HPDE6-E6E7 (cell line): ENCODE measurements at regions not wholly inside any gene's neighbourhood (a gene's known extent, or its start where the extent isn't known, plus 50 kb on each side); places are given as distances from the start of the nearest gene placed in this dataset.

ENCODE experiments used
- DNase-seq: peaks from one replicate; pipeline ENCODE4 v3.0.0; 2011; ENCODE audit warnings: missing footprints; ENCODE audit errors: extremely low spot score

DNA sequence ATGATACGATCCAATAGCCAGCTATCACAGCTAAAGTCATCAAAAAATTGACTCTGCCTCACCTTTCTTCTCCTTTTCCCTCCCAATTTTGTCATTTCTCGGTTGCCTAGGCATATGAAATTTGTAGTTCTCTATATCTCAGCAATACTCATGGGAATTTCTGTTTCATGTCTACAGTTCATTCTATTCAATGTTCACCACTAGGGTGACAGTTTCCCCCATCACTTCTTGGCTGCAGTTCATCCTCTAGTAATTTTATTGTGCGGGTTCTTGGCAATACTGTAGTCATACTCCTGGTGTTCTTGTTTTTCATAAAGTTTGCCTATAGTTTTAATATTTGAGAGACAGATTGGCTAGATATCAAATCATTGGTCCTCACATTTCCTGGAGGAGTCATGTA, 872.2 kb upstream of the ID2 start:
- no peak for DNase-seq

DNA sequence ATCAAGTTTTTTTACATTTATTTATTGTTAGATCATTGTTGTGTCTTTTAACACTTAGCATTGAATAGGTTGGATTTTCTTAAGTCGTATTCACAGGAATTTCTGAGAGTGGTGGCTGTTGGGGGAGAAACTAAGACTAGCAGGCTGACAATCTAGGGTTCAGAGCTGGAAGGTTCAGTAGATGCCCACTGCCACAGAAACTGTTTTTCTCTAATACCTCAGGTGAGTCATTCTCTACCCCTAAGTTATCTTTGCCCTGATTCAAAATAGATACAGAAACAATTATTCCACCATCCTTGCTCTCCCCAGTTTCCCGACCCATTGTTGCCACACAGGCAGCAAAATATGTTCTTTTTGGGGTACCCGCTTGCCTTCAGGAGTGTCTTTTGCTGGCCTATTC, 870.8 kb upstream of the ID2 start:
- DNase-seq: no peak

DNA sequence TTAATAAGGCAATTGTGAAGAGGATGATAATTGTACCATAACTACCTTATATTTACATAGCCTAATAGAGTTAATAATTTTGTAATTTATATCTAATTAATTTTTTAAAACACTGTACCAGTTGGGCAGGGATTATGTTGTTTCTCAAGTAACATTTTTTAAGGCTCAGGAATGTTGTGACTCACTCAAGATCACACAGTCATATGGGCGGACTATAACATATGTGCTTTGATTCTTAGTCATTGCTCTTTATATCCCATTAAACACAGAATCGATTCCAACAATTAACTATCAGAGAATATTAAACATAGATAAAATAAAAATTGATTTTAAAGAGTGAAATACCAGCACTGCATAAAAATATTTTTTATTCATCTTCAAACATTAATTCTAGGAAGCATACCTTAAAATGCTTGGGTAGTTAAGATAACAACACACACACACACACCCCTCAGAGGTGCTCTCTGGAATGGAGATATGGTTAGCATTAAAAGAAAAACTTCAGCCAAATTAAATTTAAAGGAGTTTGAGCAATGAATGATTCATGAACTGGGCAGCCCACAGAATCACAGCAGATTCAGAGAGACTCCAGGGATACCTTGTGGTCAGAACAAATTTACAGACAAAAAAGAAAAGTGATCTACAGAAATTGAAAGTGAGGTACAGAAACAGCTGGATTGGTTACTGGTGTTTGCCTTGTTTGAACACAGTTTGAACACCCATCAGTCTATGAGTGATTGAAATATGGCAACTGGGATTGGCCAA, 869.4 kb upstream of the ID2 start:
- peak; percentile 16 for DNase-seq

DNA sequence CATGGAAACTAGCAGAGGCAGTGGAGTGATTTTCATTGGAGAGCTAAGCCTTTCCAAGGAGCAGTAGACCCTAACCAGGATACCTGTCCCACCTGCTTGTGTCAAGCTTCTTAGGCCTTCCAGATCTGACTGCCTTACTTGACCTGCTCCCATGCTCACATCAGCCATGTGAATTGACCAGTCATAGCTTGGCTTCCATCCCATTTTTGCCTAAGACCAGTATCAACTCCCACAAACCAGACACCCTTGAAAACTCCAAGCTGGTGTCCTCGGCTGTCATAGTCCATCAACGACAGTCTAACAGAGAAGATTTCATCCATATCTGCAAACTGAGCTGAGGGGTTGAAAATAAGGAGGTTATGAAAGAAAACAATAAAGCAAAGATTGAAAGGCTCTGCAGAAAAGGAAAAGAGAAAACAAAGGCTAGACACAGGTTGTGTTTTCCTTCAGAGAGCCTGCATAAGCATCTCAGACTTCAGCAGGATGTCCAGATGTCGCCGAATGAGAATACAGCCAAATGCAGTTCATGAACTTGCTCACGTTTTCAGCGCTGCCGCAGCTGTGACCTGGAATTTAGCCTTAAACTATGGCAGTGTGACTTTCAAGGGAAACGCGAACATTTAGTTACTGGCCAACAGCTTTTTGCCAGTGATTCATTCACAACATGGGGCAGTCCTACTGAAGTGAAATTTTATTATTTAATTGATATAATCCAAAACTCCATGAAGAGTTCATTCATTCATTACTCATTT, 868.1 kb upstream of the ID2 start:
- no peak for DNase-seq

DNA sequence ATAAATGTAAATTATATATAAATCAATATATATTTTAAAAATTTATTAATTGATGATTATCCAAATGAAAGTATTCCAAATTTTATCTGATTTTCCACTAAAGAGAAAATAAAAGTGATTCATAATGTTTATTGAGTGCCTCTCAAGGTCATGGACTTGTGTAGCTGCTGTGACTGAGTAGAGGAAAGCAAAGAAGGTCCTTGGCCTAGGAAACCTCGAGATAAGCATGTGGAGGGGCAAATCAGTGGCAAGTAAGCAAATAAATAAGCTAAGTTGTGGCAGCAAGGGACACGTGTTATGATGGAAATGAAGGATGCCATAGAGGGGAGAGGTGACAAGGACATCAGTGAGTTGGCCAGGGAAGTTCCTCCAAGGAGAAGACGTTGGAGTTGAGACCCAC, 866.1 kb upstream of the ID2 start:
- no peak for DNase-seq

DNA sequence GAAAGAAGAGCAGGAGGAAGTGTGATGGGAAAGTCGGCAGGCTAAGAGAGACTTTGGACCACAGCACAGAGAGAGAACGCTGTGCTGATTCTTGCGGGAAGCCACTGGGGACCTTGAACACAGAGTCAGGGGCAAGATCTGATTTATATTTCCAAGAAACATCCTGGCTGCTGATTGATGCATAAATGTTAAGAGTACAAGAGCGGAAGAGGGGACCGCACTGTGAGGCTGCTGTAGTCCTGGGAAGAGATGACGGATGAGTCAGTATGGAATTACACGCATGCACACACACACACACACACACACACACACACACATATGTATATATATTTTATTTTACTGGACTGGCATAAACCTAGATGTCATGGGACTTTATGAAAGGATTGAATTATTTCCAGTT, 865.6 kb upstream of the ID2 start:
- DNase-seq: no peak

DNA sequence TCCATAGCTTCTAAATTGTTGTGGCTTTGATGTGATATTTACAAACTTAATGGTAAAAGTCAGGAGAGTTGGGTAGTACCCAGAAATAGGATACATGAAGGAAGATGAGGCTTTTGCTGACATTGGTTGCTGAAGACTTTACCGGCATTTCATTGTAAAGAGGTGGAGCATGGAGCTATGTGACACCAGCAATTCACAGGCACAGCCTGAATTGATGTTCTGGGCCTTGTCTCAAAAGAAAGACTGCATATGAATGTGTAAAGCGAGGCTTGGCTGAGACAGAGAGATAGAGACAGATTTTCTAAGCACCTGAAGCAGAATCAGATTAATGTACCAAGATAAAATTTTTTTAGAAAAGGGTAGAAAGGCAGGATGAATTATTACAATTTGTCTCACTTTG, 864.9 kb upstream of the ID2 start:
- no peak for DNase-seq

DNA sequence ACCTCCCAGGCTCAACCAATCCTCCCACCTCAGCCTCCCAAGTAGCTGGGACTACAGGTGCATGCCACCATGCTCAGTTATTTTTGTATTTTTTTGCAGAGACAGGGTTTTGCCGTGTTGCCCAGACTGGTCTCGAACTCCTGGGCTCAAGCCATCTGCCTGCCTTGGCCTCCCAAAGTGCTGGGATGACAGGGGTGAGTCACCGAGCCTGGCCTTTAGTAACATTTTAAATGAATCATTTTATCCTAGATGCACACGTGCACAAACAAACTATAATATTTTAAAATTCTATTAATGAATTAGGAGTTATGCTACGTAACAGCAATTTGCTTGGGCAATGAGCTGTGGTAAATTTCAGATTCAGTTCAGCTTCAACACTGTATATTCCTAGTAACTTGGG, 862.5 kb upstream of the ID2 start:
- no peak for DNase-seq

DNA sequence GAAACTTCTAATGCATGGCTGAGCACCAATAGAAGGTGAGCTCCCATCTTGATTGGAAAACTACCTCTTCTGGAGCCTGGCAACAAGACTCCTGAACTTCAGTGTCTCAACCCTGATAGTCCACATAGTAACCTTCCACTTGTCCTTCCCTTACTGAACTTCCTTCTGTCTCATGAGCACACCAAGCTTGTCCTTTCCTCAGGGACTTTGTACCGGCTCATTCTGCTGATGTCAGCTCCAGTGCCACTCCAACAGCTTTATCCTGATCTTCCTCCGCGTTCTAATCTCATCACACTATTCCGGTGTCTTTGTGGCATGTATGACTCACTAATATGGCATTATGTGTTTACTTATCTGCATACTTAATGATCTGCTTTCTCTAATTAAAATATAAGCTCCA, 862.0 kb upstream of the ID2 start:
- no peak for DNase-seq

DNA sequence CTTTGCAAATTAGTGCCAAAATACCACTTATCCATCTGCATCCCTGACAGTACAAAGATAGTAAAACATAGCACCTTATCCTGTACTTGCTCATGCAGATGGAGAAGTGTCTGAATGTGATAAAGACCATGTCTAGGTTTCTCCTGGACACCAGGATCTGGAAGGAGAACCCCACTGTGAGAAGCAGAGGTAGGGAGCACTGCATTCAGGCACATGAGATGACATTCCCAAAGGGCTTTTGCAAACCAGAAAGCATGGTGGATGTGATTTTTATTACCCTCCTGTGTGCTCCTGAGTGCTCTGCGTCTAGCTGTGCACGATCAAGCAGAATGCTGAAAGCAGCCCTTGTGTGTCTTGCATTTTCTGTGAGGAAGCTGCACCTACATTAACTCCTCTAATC, 857.6 kb upstream of the ID2 start:
- DNase-seq: no peak

DNA sequence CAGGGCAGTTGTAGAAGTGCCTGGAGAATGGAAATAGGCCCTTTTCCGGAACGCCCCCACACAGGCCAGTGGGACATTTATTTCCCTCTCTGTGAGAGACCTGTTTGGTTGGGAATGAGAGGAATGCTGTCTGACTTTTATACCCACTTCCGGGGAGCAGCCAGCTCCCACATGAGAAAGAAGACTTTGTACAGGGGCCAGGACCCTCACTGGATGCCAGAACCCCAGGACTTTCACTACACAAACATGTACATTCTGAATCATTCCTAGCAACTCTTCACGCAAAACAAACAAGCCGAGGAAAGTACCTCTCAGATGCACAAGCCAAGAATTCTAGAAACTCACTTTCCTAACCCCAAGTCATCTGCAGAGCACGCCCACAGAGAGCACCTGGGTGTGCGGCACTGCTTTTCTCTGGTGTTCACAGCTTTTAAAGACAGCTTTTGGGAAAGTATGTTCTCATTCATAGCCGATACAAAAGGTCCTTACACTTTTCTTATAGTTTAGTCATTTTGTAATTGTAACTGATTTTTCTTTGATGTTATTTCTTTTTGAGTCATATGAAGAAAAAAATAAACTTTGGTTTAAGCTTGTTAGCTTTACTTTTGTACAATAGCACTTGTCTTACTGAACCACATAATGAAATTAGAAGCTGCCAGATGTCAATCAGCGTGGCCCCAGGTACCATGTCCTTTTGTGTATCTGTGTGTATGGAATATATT, 856.1 kb upstream of the ID2 start:
- peak; percentile 28 for DNase-seq

DNA sequence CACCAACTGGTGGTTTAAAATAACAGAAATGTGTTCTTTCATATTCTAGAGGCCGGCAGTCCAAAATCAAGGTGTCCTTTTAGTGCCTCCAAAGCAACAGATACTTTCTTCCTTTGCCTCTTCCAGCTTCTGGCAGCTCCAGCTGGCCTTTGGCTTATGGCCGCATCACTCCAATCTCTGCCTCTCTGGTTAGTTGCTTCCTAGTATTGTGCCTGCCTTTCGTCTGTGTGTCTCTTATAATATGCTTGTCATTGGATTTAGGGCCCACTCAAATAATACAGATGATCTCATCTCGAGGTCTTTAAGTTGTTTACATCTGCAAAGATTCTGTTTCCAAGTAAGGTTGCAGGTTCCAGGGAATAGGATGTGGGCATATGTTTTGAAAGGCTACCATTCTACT, 855.2 kb upstream of the ID2 start:
- DNase-seq: no peak

DNA sequence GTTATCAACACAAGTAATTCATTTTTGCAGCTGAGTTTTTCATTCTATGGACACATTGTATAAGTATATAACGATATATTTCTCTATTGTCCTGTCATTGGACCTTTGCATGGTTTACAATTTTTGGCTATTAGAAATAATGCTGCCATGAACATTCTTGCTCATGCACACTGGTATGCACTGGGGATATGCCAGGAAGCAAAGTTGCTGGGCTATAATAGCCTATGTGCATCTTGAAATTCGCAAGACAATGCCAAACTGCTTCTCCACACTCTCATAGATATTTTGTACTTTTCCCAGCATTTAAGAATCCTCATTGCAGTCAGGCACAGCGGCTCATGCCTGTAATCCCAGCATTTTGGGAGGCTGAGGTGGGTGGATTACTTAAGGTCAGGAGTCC, 852.6 kb upstream of the ID2 start:
- no peak for DNase-seq

DNA sequence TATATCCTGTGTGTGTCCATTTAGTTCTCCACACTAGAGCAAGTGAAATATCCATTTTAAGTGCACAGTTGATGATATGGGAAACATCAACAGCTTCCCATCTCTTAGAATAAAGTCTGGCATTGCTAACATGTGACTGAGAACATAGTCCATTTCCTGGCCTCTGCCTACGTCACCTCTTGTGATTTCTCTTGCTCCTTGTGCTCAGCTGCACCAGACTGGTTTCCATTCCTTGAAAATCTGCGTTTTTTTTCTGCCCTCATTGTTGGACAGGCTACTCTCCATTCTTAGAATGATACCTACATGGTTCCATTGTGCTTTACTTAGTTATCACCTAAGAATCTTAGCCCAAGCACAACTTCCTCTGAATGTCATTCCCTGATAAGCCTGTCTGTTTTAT, 851.2 kb upstream of the ID2 start:
- no peak for DNase-seq

DNA sequence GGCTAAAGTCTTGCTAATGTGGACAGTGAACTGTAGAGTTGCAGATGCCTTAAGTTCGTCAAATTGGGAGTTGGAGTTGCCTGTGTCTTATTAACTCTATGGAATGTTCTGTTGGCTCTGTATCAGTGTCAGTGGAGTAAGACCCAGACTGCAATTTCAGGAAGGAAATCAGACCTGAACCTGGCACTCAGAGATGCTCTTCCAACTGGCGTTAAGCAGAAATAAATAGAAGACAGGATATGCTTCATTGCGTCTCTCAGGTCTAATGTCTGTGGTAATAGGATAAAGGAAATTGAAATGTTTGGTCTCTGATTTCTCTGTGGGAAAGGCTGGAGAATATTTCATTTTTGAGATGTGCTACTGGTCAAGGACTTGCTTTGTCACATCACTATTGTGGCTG, 846.7 kb upstream of the ID2 start:
- no peak for DNase-seq

DNA sequence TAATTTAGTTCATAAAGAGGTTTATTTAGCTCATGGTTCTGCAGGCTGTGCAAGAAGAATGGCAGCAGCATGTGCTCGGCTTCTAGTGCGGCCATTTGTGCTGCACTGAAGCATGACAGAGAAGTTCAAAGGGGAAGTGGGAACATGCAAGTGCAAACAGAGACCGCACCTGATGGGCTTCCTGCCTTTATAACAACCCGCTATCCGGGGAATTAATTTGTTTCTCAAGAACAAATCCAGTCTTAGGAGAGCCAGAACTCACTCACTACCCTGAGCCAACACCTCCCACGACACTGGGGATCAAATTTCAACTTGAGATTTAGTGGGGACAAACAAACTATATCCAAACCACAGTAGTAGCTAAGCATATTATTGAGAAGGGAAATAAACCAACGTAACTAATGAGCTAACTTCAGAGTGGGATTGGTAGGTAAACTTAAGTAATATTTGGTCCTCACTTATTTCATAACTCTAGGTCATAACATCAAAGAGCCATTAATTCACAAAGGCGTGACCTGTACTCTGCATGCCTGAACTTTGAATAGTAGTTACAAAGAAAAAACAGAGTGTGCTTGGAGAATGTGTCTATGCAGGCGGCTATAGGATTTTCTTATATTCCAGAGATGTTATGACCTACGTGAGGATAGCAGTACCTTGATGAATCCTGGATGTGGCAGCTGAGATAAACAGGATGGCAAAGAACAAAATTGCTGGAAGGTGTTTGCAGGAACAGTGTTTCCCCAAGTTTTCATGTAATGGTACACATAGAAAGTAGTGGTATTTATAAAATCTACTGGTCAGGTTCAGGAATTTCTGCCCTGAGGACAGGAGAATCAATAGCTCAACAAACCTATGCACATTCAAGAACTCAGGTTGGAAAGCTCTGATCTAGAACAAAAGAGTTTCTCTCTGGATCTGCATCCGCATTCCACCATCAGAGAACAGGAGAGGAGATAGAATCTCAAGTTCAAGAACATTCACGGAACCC, 845.9 kb upstream of the ID2 start:
- no peak for DNase-seq

DNA sequence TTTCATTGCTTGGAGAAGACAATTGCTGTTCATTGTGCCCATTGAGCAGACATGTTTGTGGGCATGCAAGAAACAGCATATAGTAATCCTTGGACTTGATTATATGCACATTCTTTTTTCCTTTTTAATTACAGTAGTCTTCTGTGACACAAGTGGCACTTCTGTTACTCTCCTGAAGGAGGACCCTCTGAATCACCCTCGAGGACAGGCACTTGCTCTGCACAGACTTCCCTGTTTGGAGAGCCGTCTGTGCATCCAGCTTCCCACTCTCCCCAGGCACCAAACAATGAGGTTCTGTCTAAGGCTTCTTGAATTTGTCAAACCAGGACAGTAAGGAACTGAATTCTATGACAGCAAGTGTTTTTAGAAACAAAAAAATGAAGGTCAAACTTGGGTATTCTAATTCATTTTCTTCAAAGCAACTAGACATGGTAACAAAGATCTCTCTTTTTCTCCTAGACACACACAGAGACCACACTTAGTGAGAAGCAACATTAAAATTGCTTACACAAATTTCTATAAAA, 844.6 kb upstream of the ID2 start:
- no peak for DNase-seq

DNA sequence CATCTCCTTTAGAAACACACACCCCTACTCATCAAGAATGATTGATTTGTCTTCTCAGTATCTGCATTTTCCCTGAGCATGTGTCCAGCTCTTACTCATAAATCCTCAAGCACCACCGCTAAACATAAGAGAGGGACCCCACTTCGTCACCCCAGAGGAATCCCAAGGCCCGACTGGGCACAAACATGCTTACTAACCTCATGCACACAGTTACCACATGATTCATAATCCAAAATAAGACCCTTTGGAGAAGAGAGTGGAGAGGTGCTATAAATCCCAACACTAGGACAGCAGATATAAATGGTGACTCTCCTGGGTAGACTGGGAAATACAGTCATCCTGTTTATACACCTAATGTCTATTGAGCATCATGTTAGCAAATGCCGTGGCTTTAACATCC, 843.2 kb upstream of the ID2 start:
- no peak for DNase-seq

DNA sequence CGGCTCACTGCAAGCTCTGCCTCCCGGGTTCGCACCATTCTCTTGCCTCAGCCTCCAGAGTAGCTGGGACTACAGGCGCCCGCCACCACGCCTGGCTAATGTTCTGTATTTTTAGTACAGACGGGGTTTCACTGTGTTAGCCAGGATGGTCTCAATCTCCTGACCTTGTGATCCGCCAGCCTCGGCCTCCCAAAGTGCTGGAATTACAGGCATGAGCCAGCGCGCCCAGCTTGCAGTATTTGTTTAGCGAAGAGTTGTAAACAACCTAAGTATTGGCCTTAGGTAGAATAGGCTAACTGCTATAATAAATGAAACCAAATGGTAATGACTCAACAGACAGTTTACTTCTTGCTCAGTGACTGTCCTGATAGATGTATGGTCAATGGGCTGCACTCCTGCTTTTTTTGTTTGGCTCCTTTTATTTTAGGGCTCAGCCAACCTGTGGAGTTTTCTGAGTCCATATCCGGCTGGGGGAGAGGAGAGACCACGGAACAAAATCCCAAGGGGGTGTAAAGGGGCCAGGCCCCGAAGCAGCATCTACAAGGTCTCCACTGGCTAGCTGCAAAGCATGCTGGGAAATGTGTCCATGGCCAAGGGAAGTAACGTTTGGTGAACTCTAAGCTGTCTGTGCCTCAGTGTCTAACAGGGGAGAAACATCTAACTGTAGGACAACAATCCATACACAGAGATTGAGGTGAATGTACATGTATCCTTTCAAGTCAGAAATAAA, 841.0 kb upstream of the ID2 start:
- DNase-seq: no peak

DNA sequence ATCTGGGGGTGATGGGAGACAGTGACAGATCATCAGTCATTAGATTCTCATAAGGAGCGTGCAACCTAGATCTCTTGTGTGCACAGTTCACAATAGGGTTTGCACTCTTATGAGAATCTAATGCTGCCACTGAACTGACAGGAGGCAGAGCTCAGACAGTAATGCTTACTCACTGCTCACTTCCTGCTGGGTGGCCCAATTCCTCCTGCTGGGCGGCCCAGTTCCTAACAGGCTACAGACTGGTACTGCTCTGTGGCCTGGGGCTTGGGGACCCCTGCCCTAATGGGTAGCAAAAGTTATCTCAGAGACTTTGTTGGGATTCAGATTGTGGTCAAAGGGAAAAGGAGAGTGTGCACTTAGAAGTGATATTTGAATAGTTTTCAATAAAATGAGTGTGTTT, 840.1 kb upstream of the ID2 start:
- DNase-seq: no peak
